ENCODE measurements at regions not wholly inside any gene's neighbourhood (a gene's known extent, or its start where the extent isn't known, plus 50 kb on each side); places are given as distances from the start of the nearest gene placed in this dataset.
"Not testable (repeated sequence)": the region's sequence is repeated elsewhere in the genome, so short reads cannot be mapped to it uniquely, and the experiment has no call there.

- DNase-seq, result no peak
- intact Hi-C loops (cut with DNase I), result no loop called here
- H3K27me3 ChIP-seq, result no peaks in the 10 kb centered on the region
- WGBS, 2 donors, result 79 to 80% methylated on average over 14 of the region's 14 CpGs
- peaks cover 11 to 15% of the 10 kb centered on the region in 2 donors for H3K4me1 ChIP-seq
- H3K9me3 ChIP-seq, result no peaks in the 10 kb centered on the region
- no peak overlapping the region for H3K27ac ChIP-seq
- no peak overlapping the region for H3K4me3 ChIP-seq (replicated peaks in 1 of 3)
- TF ChIP-seq POLR2A (IDR thresholded peaks at IDR 0.05), result no peak
- TF ChIP-seq CTCF (IDR thresholded peaks at IDR 0.05), result no peak
- no peaks in the 10 kb centered on the region for H3K36me3 ChIP-seq
Observed at GRCh38 chr15:69561071-69561784, 108.6 kb downstream of the RPLP1 start.

- Histone ChIP-seq H3K27me3 (no peaks in the 10 kb centered on the region), H3K4me3 (replicated peaks in 1 of 3) (no peak overlapping the region), H3K27ac (no peak overlapping the region), H3K9me3 (no peaks in the 10 kb centered on the region), H3K36me3 (no peaks in the 10 kb centered on the region), H3K4me1 (peaks cover 10% of the 10 kb centered on the region in 2 donors)
- no peak for DNase-seq
- 72 to 78% methylated on average over 7 of the region's 7 CpGs for WGBS, 2 donors
- TF ChIP-seq CTCF (IDR thresholded peaks at IDR 0.05) (no peak), POLR2A (IDR thresholded peaks at IDR 0.05) (no peak)
- intact Hi-C loops (cut with DNase I), result no loop called here
Observed at GRCh38 chr15:69562116-69562515, 109.5 kb downstream of the RPLP1 start.

GRCh38 chr15:69562564-69562963 lies 109.9 kb downstream of the RPLP1 start:
- no peaks in the 10 kb centered on the region for H3K36me3 ChIP-seq
- TF ChIP-seq POLR2A (IDR thresholded peaks at IDR 0.05) (no peak), CTCF (IDR thresholded peaks at IDR 0.05) (no peak)
- intact Hi-C loops (cut with DNase I), result no loop called here
- H3K27me3 ChIP-seq, result no peaks in the 10 kb centered on the region
- H3K9me3 ChIP-seq, result no peaks in the 10 kb centered on the region
- H3K4me3 ChIP-seq (replicated peaks in 1 of 3), result no peak overlapping the region
- WGBS, 2 donors, result 94 to 96% methylated on average over 4 of the region's 4 CpGs
- H3K4me1 ChIP-seq, result peaks cover 6 to 9% of the 10 kb centered on the region in 2 donors
- DNase-seq, result no peak
- no peak overlapping the region for H3K27ac ChIP-seq

GRCh38 chr15:69565066-69565655 lies 112.5 kb downstream of the RPLP1 start:
- Histone ChIP-seq H3K9me3 (no peaks in the 10 kb centered on the region), H3K4me3 (replicated peaks in 1 of 3) (no peak overlapping the region), H3K27me3 (no peaks in the 10 kb centered on the region), H3K27ac (no peak overlapping the region), H3K36me3 (no peaks in the 10 kb centered on the region), H3K4me1 (no peaks in the 10 kb centered on the region)
- 75 to 79% methylated on average over 9 of the region's 9 CpGs for WGBS, 2 donors
- intact Hi-C loops (cut with DNase I), result no loop called here
- TF ChIP-seq CTCF (IDR thresholded peaks at IDR 0.05) (no peak), POLR2A (IDR thresholded peaks at IDR 0.05) (no peak)
- no peak for DNase-seq

- H3K36me3 ChIP-seq; intact Hi-C loops (cut with DNase I); DNase-seq; H3K9me3 ChIP-seq; H3K27ac ChIP-seq; H3K4me3 ChIP-seq (replicated peaks in 1 of 3); H3K4me1 ChIP-seq; H3K27me3 ChIP-seq: not testable (repeated sequence)
- WGBS, 2 donors, result 96 to 97% methylated on average over 12 to 21 of the region's 31 CpGs
Observed at GRCh38 chr15:69567238-69567760, 114.7 kb downstream of the RPLP1 start.

All from thyroid gland (tissue), 4 donors.